Epithelial cell of proximal tubule (primary cell): ENCODE measurements at regions not wholly inside any gene's neighbourhood (a gene's known extent, or its start where the extent isn't known, plus 50 kb on each side); places are given as distances from the start of the nearest gene placed in this dataset.
"Not testable (repeated sequence)": the region's sequence is repeated elsewhere in the genome, so short reads cannot be mapped to it uniquely, and the experiment has no call there.

Source experiments
- DNase-seq: peaks from one replicate; pipeline ENCODE4 v3.0.0-alpha.2; 2011; ENCODE audit warnings: low read depth
- H3K4me3 ChIP-seq: 2 replicates; pipeline ENCODE4 v1.5.1; 2011; ENCODE audit warnings: low read depth, mild to moderate bottlenecking, low read length
- CTCF ChIP-seq: conservative IDR thresholded peaks from 2 replicates; pipeline ENCODE4 v1.5.1; 2012; ENCODE audit warnings: low read depth, mild to moderate bottlenecking, low read length

- TF ChIP-seq CTCF: no peak
- no peak overlapping the region for H3K4me3 ChIP-seq
- DNase-seq: no peak
These were observed 385.0 kb downstream of the DSEL start for GRCh38 chr18:67131498-67131897.

GRCh38 chr18:67126751-67127150, 389.8 kb downstream of the DSEL start:
- not testable (repeated sequence) for DNase-seq, H3K4me3 ChIP-seq

- no peak for DNase-seq
- no peak overlapping the region for H3K4me3 ChIP-seq
- no peak for TF ChIP-seq CTCF
These were observed 392.6 kb downstream of the DSEL start for GRCh38 chr18:67123901-67124300.

GRCh38 chr18:67117804-67118203, 398.7 kb downstream of the DSEL start:
- TF ChIP-seq CTCF: no peak
- H3K4me3 ChIP-seq: no peak overlapping the region
- peak; percentile 6 for DNase-seq

GRCh38 chr18:67109535-67109934, 407.0 kb downstream of the DSEL start:
- no peak for TF ChIP-seq CTCF
- no peak for DNase-seq
- H3K4me3 ChIP-seq: no peak overlapping the region

GRCh38 chr18:67108894-67109293, 407.6 kb downstream of the DSEL start:
- no peak for TF ChIP-seq CTCF

GRCh38 chr18:67104700-67105284, 411.7 kb downstream of the DSEL start:
- TF ChIP-seq CTCF: peak; percentile 98
- no peak overlapping the region for H3K4me3 ChIP-seq
- peak; percentile 48 for DNase-seq

More at GRCh38 chr18:67108894-67109293, 407.6 kb downstream of the DSEL start:
- H3K4me3 ChIP-seq: no peak overlapping the region
- DNase-seq: no peak
